GM13977 (cell line): ENCODE measurements at regions not wholly inside any gene's neighbourhood (a gene's known extent, or its start where the extent isn't known, plus 50 kb on each side); places are given as distances from the start of the nearest gene placed in this dataset.

Experiments used
- DNase-seq: peaks from one replicate; pipeline ENCODE4 v3.0.0; 2012; ENCODE audit warnings: low spot score
- CTCF ChIP-seq: IDR thresholded peaks from 2 replicates; pipeline ENCODE4 v1.5.1; 2012; ENCODE audit warnings: mild to moderate bottlenecking, control low read depth; ENCODE audit not compliant: insufficient read depth; ENCODE audit errors: extremely low read depth, missing control alignments
- in situ Hi-C: fragments of 300-500 bp; cut with MboI; formaldehyde crosslinking; loops from one replicate; pipeline ENCODE4 v1.12.0; 2022; ENCODE audit warnings: low sequenced_read_pairs, low pct_unique_long_range_greater_than_20kb, mixed read lengths, inconsistent platforms; ENCODE audit not compliant: unreplicated experiment

GRCh38 chr2:64338910-64339500, 115.0 kb upstream of the LGALSL start:
- DNase-seq: no peak
- in situ Hi-C loops: loop anchor here (25.0 kb wide), 2 partner anchors 523 to 698 kb away; no protein-coding TSS in a partner anchor
- TF ChIP-seq CTCF: no peak

GRCh38 chr2:64341461-64341860, 112.5 kb upstream of the LGALSL start:
- DNase-seq: no peak
- in situ Hi-C loops: loop anchor here (25.0 kb wide), 2 partner anchors 521 to 696 kb away; no protein-coding TSS in a partner anchor
- TF ChIP-seq CTCF: no peak

GRCh38 chr2:64342195-64343099, 111.5 kb upstream of the LGALSL start:
- DNase-seq: no peak
- in situ Hi-C loops: loop anchor here (25.0 kb wide), 2 partner anchors 520 to 695 kb away; no protein-coding TSS in a partner anchor
- no peak for TF ChIP-seq CTCF

- in situ Hi-C loops: loop anchor here (25.0 kb wide), 2 partner anchors 517 to 692 kb away; no protein-coding TSS in a partner anchor
- DNase-seq: no peak
- no peak for TF ChIP-seq CTCF
Observed at GRCh38 chr2:64344999-64345576, 108.9 kb upstream of the LGALSL start.

- no peak for TF ChIP-seq CTCF
- in situ Hi-C loops: loop anchor here (25.0 kb wide), 2 partner anchors 516 to 691 kb away; no protein-coding TSS in a partner anchor
- no peak for DNase-seq
Observed at GRCh38 chr2:64345998-64346397, 108.0 kb upstream of the LGALSL start.

- TF ChIP-seq CTCF: no peak
- in situ Hi-C loops: loop anchor here (25.0 kb wide), 2 partner anchors 514 to 689 kb away; no protein-coding TSS in a partner anchor
- no peak for DNase-seq
Observed at GRCh38 chr2:64348386-64349130, 105.4 kb upstream of the LGALSL start.
